Forelimb muscle (tissue), 1 donor: ENCODE measurements at regions not wholly inside any gene's neighbourhood (a gene's known extent, or its start where the extent isn't known, plus 50 kb on each side); places are given as distances from the start of the nearest gene placed in this dataset.
"Not testable (repeated sequence)": the region's sequence is repeated elsewhere in the genome, so short reads cannot be mapped to it uniquely, and the experiment has no call there.

Experiments
- DNase-seq: peaks from one replicate; pipeline ENCODE4 v3.0.0-alpha.2; 2013; ENCODE audit warnings: low read depth

DNA sequence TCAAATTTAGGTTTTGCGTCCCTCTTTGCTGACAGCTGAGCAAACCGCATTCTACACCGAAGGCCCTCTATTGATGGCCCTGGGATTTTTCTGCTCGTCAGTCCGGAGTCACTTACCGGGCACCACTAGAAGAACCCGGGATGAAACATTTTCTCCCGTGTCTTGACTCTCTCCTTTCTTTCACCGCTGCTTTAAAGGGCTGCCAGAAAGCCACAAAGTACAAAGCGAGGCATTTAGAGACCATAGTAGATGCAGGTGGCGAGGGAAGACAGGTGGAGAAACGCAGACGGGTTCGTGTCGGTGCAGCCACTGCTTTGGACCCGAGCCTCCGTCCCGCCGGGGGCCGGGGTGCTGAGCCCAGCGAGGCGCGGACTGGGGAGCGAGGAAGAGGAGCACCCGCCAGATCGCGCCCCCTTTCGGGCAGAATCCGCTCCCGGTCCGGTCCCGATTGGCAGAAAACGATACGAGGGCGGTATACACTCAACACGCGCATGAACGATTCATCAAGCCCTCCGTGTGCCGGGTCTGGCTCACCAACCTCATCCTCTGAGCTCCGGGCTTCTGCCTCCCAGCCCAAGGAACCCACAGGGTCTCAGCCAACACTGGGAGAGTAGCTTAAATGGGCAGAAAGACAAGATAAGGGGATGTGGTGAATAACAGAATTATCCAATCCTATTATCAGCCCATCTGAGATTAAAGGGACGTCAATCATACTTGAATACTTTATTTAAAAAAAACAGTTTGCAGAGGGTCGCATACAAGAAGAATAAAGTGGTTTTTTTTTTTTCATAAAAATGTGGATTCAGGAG is 84.9 kb downstream of the TRIM27 start:
- DNase-seq: peak; percentile 24

DNA sequence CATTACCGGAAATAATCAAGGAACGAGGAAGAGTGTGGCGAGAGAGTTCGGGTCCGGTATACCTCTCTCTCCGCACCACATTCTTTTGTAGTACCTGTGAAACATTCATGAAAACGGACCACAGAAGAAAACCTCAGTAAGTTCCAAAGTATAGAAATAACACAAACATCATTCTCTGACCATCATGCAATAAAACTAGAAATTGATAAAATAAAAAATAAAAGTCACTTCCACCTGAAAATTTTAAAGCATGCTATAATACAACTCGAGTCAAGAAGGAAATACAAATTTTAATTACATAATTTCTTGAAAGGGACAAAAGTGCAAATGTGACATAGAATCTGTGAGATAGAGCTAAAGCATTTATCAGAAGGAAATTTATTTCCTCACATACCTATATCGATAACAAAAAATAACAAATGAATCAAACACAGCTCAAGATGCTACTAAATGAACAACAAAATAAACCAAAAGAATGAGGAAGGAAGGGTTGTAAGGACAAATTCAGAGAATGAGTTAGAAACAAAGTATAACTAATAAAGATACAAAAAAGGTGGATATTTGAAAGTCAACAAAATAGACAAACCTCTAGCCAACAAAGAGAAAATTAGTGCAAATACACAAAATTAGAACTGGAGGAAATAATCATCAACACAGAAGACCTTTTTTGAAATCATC is 84.2 kb downstream of the TRIM27 start:
- DNase-seq: no peak

DNA sequence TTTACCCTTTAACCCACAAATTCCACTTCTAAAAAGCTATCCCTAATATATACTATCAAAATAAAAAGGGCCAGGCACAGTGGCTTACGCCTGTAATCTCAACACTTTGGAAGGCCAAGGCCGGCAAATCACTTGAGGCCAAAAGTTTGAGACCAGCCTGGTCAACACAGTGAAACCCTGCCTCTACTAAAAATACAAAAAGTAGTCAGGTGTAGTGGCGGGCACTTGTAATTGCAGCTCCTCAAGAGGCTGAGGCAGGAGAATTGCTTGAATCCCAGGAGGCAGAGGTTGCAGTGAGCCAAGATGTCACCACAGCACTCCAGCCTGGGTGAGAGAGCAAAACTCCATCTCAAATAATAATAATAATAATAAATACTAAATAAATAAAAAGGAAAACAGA is 82.5 kb downstream of the TRIM27 start:
- no peak for DNase-seq

DNA sequence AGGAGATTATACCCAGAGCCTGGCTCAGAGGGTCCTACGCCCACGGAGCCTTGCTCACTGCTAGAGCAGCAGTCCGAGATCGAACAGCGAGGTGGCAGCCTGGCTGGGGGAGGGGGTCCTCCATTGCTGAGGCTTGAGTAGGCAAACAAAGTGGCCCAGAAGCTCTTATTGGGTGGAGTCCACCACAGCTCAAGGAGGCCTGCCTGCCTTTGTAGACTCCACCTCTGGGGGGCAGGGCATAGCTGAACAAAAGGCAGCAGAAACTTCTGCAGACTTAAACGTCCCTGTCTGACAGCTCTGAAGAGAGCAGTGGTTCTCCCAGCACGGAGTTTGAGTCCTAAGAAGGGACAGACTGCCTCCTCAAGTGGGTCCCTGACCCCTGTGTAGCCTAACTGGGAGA is 75.0 kb downstream of the TRIM27 start:
- DNase-seq: not testable (repeated sequence)
